Esophagus muscularis mucosa (tissue), 4 donors: ENCODE measurements at regions not wholly inside any gene's neighbourhood (a gene's known extent, or its start where the extent isn't known, plus 50 kb on each side); places are given as distances from the start of the nearest gene placed in this dataset.
"Not testable (repeated sequence)": the region's sequence is repeated elsewhere in the genome, so short reads cannot be mapped to it uniquely, and the experiment has no call there.

Experiments used
- DNase-seq: peaks from one replicate; pipeline ENCODE4 v3.0.0-alpha.2; 2017; ENCODE audit errors: extremely low spot score
- H3K27ac ChIP-seq, 4 donors: fragments of 200-600 bp; sonication (generic); replicated peaks in 1 of 4; 1 replicate in 3 of 4; 2 replicates in 1 of 4; pipeline ENCODE4 v1.5.1; 2016 to 2019; ENCODE audit warnings: mild to moderate bottlenecking in 1 of 4
- H3K27me3 ChIP-seq, 4 donors: fragments of 200-600 bp; sonication (generic); one replicate each; pipeline versions ENCODE4 v1.5.1 to v1.6.0; 2016 to 2019
- H3K36me3 ChIP-seq, 4 donors: fragments of 200-600 bp; sonication (generic); one replicate each; pipeline ENCODE4 v1.5.1; 2016 to 2019
- H3K4me1 ChIP-seq, 4 donors: fragments of 200-600 bp; sonication (generic); one replicate each; pipeline ENCODE4 v1.5.1; 2016 to 2019
- H3K4me3 ChIP-seq, 4 donors: fragments of 200-600 bp; sonication (generic); 1 replicate in 2 of 4; 2 replicates in 2 of 4; pipeline ENCODE4 v1.5.1; 2016 to 2019; ENCODE audit warnings: mild to moderate bottlenecking in 4 of 4, moderate library complexity in 1 of 4
- H3K9me3 ChIP-seq, 4 donors: fragments of 200-600 bp; sonication (generic); 1 replicate in 3 of 4; 2 replicates in 1 of 4; pipeline ENCODE4 v1.5.1; 2016 to 2019
- EP300 ChIP-seq: sonication (generic); formaldehyde crosslinking; IDR thresholded peaks from one replicate; pipeline ENCODE4 v1.6.1; 2017; ENCODE audit warnings: antibody characterized with exemption
- POLR2A ChIP-seq: fragments of 450-650 bp; IDR thresholded peaks from one replicate; pipeline ENCODE4 v1.6.1; 2017; ENCODE audit warnings: antibody characterized with exemption, moderate library complexity, mild to moderate bottlenecking, low read depth
- POLR2AphosphoS5 ChIP-seq, 2 donors: sonication (generic); formaldehyde crosslinking; IDR thresholded peaks; one replicate each; pipeline ENCODE4 v1.6.1; 2017; ENCODE audit warnings: antibody characterized with exemption in 2 of 2
- WGBS: methylation state at CpG from one replicate; pipeline ENCODE4 v1.1.5; 2018; 5-methylcytosine and 5-hydroxymethylcytosine counted together
- intact Hi-C: fragments of 100-400 bp; cut with DNase I; formaldehyde crosslinking; loops from one replicate; pipeline ENCODE4 v1.15.1; 2023
- TF ChIP-seq, protein P1 (sequence below), 3 experiments: fragments of 200-600 bp in 2 of 3; fragments of 450-650 bp in 1 of 3; sonication (generic) in 2 of 3; IDR thresholded peaks; one replicate each; pipeline ENCODE4 v1.5.1; 2017 to 2019; ENCODE audit warnings: antibody characterized with exemption in 3 of 3, mild to moderate bottlenecking in 2 of 3, moderate library complexity in 1 of 3

GRCh38 chr5:106288979-106289378 is 1381.8 kb downstream of the EFNA5 start:
- Histone ChIP-seq H3K4me1 (no peaks in the 10 kb centered on the region), H3K9me3 (no peaks in the 10 kb centered on the region), H3K27me3 (no peaks in the 10 kb centered on the region), H3K4me3 (no peak overlapping the region), H3K27ac (no peak overlapping the region), H3K36me3 (no peaks in the 10 kb centered on the region)
- intact Hi-C loops, result no loop called here
- DNase-seq, result no peak
- 76% methylated on average over 3 of the region's 3 CpGs for WGBS
- TF ChIP-seq POLR2AphosphoS5 (IDR thresholded peaks at IDR 0.05), result no peak
- no peak for TF ChIP-seq POLR2A
- TF ChIP-seq, protein P1, sequence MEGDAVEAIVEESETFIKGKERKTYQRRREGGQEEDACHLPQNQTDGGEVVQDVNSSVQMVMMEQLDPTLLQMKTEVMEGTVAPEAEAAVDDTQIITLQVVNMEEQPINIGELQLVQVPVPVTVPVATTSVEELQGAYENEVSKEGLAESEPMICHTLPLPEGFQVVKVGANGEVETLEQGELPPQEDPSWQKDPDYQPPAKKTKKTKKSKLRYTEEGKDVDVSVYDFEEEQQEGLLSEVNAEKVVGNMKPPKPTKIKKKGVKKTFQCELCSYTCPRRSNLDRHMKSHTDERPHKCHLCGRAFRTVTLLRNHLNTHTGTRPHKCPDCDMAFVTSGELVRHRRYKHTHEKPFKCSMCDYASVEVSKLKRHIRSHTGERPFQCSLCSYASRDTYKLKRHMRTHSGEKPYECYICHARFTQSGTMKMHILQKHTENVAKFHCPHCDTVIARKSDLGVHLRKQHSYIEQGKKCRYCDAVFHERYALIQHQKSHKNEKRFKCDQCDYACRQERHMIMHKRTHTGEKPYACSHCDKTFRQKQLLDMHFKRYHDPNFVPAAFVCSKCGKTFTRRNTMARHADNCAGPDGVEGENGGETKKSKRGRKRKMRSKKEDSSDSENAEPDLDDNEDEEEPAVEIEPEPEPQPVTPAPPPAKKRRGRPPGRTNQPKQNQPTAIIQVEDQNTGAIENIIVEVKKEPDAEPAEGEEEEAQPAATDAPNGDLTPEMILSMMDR (IDR thresholded peaks at IDR 0.05), result no peak

DNA sequence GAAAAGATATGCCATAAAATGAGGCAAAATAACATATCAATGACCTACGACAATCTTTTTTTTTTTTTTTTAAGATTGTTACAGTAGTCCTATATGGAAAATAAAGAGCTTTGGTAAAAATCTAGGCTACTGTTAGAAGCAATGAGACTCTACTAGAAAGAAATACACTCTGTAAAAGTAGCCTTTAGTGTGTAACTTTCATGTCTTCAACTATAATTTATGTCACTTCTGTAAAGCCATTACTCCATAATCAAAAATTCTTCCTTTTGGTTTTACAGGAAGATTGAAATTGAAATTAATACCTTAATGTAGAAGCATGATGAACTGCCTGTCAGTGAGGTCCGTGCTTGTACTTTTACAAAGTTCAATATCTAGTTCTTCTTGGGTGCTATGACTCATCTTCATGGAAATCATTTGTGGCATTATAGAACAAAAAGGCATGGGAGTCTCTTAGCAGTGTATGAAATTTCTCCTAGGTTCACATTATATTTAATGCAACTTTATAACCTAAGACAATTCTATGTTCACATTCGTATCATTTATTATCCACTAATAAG is 1393.1 kb downstream of the EFNA5 start:
- Histone ChIP-seq H3K4me1 (no peaks in the 10 kb centered on the region), H3K9me3 (peaks cover 0 to 5% (median 0%) of the 10 kb centered on the region in 4 donors), H3K36me3 (no peaks in the 10 kb centered on the region), H3K27ac (no peak overlapping the region), H3K27me3 (no peaks in the 10 kb centered on the region), H3K4me3 (no peak overlapping the region)
- no peak for DNase-seq
- intact Hi-C loops, result no loop called here
- TF ChIP-seq POLR2A (no peak), POLR2AphosphoS5 (IDR thresholded peaks at IDR 0.05) (no peak), EP300 (no peak)
- TF ChIP-seq, protein P1 (IDR thresholded peaks at IDR 0.05), result no peak
- 87% methylated on average over 3 of the region's 3 CpGs for WGBS

GRCh38 chr5:106269252-106269843 is 1401.4 kb downstream of the EFNA5 start:
- H3K4me1 ChIP-seq, result no peaks in the 10 kb centered on the region
- no peak for TF ChIP-seq POLR2A
- TF ChIP-seq, protein P1 (IDR thresholded peaks at IDR 0.05), result peak in 2 of 3 experiments; percentile 9 to 26
- no peak overlapping the region for H3K27ac ChIP-seq
- H3K9me3 ChIP-seq, result peaks cover 0 to 5% (median 0%) of the 10 kb centered on the region in 4 donors
- no peaks in the 10 kb centered on the region for H3K36me3 ChIP-seq
- intact Hi-C loops, result no loop called here
- 58% methylated on average over 2 of the region's 2 CpGs for WGBS
- no peaks in the 10 kb centered on the region for H3K27me3 ChIP-seq
- H3K4me3 ChIP-seq, result no peak overlapping the region
- no peak for DNase-seq

- DNase-seq, result no peak
- intact Hi-C loops, result no loop called here
- WGBS, result 87% methylated on average over 3 of the region's 3 CpGs
Observed at GRCh38 chr5:106267256-106267655, 1403.5 kb downstream of the EFNA5 start.

GRCh38 chr5:106262395-106262794 is 1408.3 kb downstream of the EFNA5 start:
- intact Hi-C loops, result no loop called here
- H3K27me3 ChIP-seq, result no peaks in the 10 kb centered on the region
- H3K9me3 ChIP-seq, result no peaks in the 10 kb centered on the region
- TF ChIP-seq EP300 (no peak), POLR2AphosphoS5 (IDR thresholded peaks at IDR 0.05) (no peak), POLR2A (no peak)
- TF ChIP-seq, protein P1 (IDR thresholded peaks at IDR 0.05), result no peak
- no peak overlapping the region for H3K4me3 ChIP-seq
- no peak for DNase-seq
- no peak overlapping the region for H3K27ac ChIP-seq
- no peaks in the 10 kb centered on the region for H3K36me3 ChIP-seq
- H3K4me1 ChIP-seq, result no peaks in the 10 kb centered on the region

More at GRCh38 chr5:106267256-106267655, 1403.5 kb downstream of the EFNA5 start:
- Histone ChIP-seq H3K36me3 (no peaks in the 10 kb centered on the region), H3K27me3 (no peaks in the 10 kb centered on the region), H3K4me1 (no peaks in the 10 kb centered on the region), H3K9me3 (no peaks in the 10 kb centered on the region), H3K4me3 (no peak overlapping the region), H3K27ac (no peak overlapping the region)
- no peak for TF ChIP-seq POLR2A

DNA sequence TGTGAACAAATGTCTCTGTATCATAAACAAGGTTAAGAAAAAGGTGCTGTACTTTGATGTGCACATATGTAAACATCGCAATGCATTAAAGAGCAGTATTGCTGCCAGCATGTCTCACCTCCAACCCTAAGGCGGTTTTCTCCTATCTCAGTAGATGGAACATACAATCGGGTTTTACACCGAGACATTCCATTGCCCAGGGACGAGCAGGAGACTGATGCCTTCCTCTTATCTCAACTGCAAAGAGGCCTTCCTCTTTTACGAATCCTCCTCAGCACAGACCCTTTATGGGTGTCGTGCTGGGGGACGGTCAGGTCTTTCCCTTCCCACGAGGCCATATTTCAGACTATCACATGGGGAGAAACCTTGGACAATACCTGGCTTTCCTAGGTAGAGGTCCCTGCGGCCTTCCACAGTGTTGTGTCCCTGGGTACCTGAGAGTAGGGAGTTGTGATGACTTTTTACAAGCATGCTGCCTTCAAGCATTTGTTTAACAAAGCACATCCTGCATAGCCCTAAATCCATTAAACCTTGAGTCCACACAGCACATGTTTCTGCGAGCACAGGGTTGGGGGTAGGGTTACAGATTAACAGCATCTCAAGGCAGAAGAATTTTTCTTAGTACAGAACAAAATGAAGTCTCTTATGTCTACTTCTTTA is 1411.2 kb downstream of the EFNA5 start:
- H3K4me1 ChIP-seq, H3K9me3 ChIP-seq, H3K27ac ChIP-seq, H3K27me3 ChIP-seq, intact Hi-C loops, DNase-seq, H3K36me3 ChIP-seq, H3K4me3 ChIP-seq: not testable (repeated sequence)
- 66% methylated on average over 11 of the region's 11 CpGs for whole genome bisulfite sequencing
